ENCODE measurements at regions not wholly inside any gene's neighbourhood (a gene's known extent, or its start where the extent isn't known, plus 50 kb on each side); places are given as distances from the start of the nearest gene placed in this dataset.

GRCh38 chr7:417625-417889 is 102.1 kb downstream of the PDGFA start:
- Histone ChIP-seq H3K27me3 (ENCODE audit: insufficient read depth, poor library complexity, severe bottlenecking) (no peaks in the 10 kb centered on the region), H3K27ac (replicated peaks) (no peak overlapping the region), H3K4me3 (replicated peaks; ENCODE audit: insufficient read depth, low read length) (no peak overlapping the region)
- no peak for TF ChIP-seq CTCF (IDR thresholded peaks at IDR 0.05; ENCODE audit: insufficient read depth, low read length)
- TF ChIP-seq SPI1 (IDR thresholded peaks at IDR 0.05; ENCODE audit: borderline replicate concordance, low read depth) = no peak
- no peak for TF ChIP-seq POLR2AphosphoS5 (IDR thresholded peaks at IDR 0.05; ENCODE audit: low read depth)
- no peak for TF ChIP-seq GABPA (IDR thresholded peaks at IDR 0.05; ENCODE audit: low read depth)
- TF ChIP-seq REST (IDR thresholded peaks at IDR 0.05; ENCODE audit: insufficient replicate concordance, low read depth) = no peak
- no peak for DNase-seq (ENCODE audit: low read depth in 1 of 2, low spot score in 1 of 2)

GRCh38 chr7:417973-418601 is 101.6 kb downstream of the PDGFA start:
- Histone ChIP-seq H3K27ac (replicated peaks) (no peak overlapping the region), H3K4me3 (replicated peaks; ENCODE audit: insufficient read depth, low read length) (no peak overlapping the region), H3K27me3 (ENCODE audit: insufficient read depth, poor library complexity, severe bottlenecking) (no peaks in the 10 kb centered on the region)
- TF ChIP-seq CTCF (IDR thresholded peaks at IDR 0.05; ENCODE audit: insufficient read depth, low read length) (no peak), REST (IDR thresholded peaks at IDR 0.05; ENCODE audit: insufficient replicate concordance, low read depth) (no peak), POLR2AphosphoS5 (IDR thresholded peaks at IDR 0.05; ENCODE audit: low read depth) (no peak), GABPA (IDR thresholded peaks at IDR 0.05; ENCODE audit: low read depth) (no peak), SPI1 (IDR thresholded peaks at IDR 0.05; ENCODE audit: borderline replicate concordance, low read depth) (no peak)
- no peak for DNase-seq (ENCODE audit: low read depth in 1 of 2, low spot score in 1 of 2)

GRCh38 chr7:418636-419280 is 100.9 kb downstream of the PDGFA start:
- Histone ChIP-seq H3K27ac (replicated peaks) (no peak overlapping the region), H3K4me3 (replicated peaks; ENCODE audit: insufficient read depth, low read length) (no peak overlapping the region), H3K27me3 (ENCODE audit: insufficient read depth, poor library complexity, severe bottlenecking) (no peaks in the 10 kb centered on the region)
- DNase-seq (ENCODE audit: low read depth in 1 of 2, low spot score in 1 of 2) = no peak
- TF ChIP-seq GABPA (IDR thresholded peaks at IDR 0.05; ENCODE audit: low read depth) (no peak), REST (IDR thresholded peaks at IDR 0.05; ENCODE audit: insufficient replicate concordance, low read depth) (no peak), SPI1 (IDR thresholded peaks at IDR 0.05; ENCODE audit: borderline replicate concordance, low read depth) (no peak), POLR2AphosphoS5 (IDR thresholded peaks at IDR 0.05; ENCODE audit: low read depth) (no peak), CTCF (IDR thresholded peaks at IDR 0.05; ENCODE audit: insufficient read depth, low read length) (no peak)

Measured in HL-60 (cell line).